GM23338 (cell line): ENCODE measurements at regions not wholly inside any gene's neighbourhood (a gene's known extent, or its start where the extent isn't known, plus 50 kb on each side); places are given as distances from the start of the nearest gene placed in this dataset.

Experiments
- ATAC-seq: fragments of 200-7000 bp; cut with Tn5 transposase; 3 replicates; pipeline ENCODE4 v1.9.1; 2020
- DNase-seq: peaks from one replicate; pipeline ENCODE4 v3.0.0-alpha.2; 2015; ENCODE audit warnings: low spot score
- H2AFZ ChIP-seq: fragments of 200-600 bp; sonication (generic); 2 replicates; pipeline ENCODE4 v1.8.0; 2016; ENCODE audit warnings: antibody characterized with exemption, mild to moderate bottlenecking, moderate library complexity
- H3F3A ChIP-seq: fragments of 200-600 bp; sonication (generic); replicated peaks from 2 replicates; pipeline ENCODE4 v1.8.0; 2017; ENCODE audit warnings: antibody characterized with exemption, mixed run types, low read depth
- H3K27ac ChIP-seq: fragments of 200-600 bp; sonication (generic); 2 replicates; pipeline ENCODE4 v1.6.1; 2016; ENCODE audit warnings: low read depth
- H3K27me3 ChIP-seq: fragments of 200-600 bp; sonication (generic); 2 replicates; pipeline ENCODE4 v1.8.0; 2016; ENCODE audit warnings: mild to moderate bottlenecking, mixed run types, moderate library complexity; ENCODE audit not compliant: insufficient read depth
- H3K36me3 ChIP-seq: fragments of 200-600 bp; sonication (generic); 2 replicates; pipeline ENCODE4 v1.8.0; 2016; ENCODE audit warnings: mild to moderate bottlenecking; ENCODE audit not compliant: insufficient read depth
- H3K4me1 ChIP-seq: fragments of 200-600 bp; sonication (generic); 2 replicates; pipeline ENCODE4 v1.8.0; 2016; ENCODE audit warnings: mild to moderate bottlenecking, moderate library complexity; ENCODE audit not compliant: insufficient read depth
- H3K4me2 ChIP-seq: fragments of 200-600 bp; sonication (generic); 2 replicates; pipeline ENCODE4 v1.7.1; 2017; ENCODE audit warnings: mixed run types
- H3K4me3 ChIP-seq: fragments of 200-600 bp; sonication (generic); 2 replicates; pipeline ENCODE4 v1.6.1; 2016; ENCODE audit warnings: mixed run types
- H3K79me2 ChIP-seq: fragments of 200-600 bp; sonication (generic); replicated peaks from 2 replicates; pipeline ENCODE4 v1.8.0; 2017; ENCODE audit warnings: mild to moderate bottlenecking; ENCODE audit not compliant: insufficient read depth
- H3K9me2 ChIP-seq: fragments of 200-600 bp; sonication (generic); 2 replicates; pipeline ENCODE4 v1.8.0; 2017; ENCODE audit not compliant: insufficient read depth
- H4K20me1 ChIP-seq: fragments of 200-600 bp; sonication (generic); replicated peaks from 2 replicates; pipeline ENCODE4 v1.8.0; 2017; ENCODE audit warnings: mild to moderate bottlenecking; ENCODE audit not compliant: insufficient read depth
- H3K27ac Mint-ChIP-seq: 2 replicates; pipeline ENCODE4 v1.8.0; 2020; ENCODE audit warnings: inconsistent platforms, mild to moderate bottlenecking, moderate library complexity, mixed read lengths
- H3K27me3 Mint-ChIP-seq: 3 replicates; pipeline ENCODE4 v1.8.0; 2022; ENCODE audit warnings: low read depth, mild to moderate bottlenecking, moderate library complexity, mixed read lengths, inconsistent platforms; ENCODE audit not compliant: insufficient read depth, poor library complexity
- H3K36me3 Mint-ChIP-seq: 3 replicates; pipeline ENCODE4 v1.8.0; 2021; ENCODE audit warnings: low read depth, mild to moderate bottlenecking, inconsistent platforms, moderate library complexity, mixed read lengths
- H3K4me1 Mint-ChIP-seq: 3 replicates; pipeline ENCODE4 v1.8.0; 2020; ENCODE audit warnings: mild to moderate bottlenecking, inconsistent platforms, mixed read lengths
- H3K4me3 Mint-ChIP-seq: 3 replicates; pipeline ENCODE4 v1.8.0; 2021; ENCODE audit warnings: moderate library complexity, mild to moderate bottlenecking, inconsistent platforms, mixed read lengths
- H3K9me3 Mint-ChIP-seq: 3 replicates; pipeline ENCODE4 v1.8.0; 2020; ENCODE audit warnings: moderate library complexity, mild to moderate bottlenecking, inconsistent platforms, mixed read lengths
- CREB1 ChIP-seq: fragments of 250-450 bp; sonication (Bioruptor Pico); IDR thresholded peaks from 2 replicates; pipeline ENCODE4 v1.5.0; 2020; ENCODE audit warnings: low read depth, mild to moderate bottlenecking, moderate library complexity
- EZH2 ChIP-seq: fragments of 200-600 bp; sonication (generic); IDR thresholded peaks from one replicate; pipeline ENCODE4 v1.8.0; 2017; ENCODE audit warnings: antibody characterized with exemption, mild to moderate bottlenecking, low read depth; ENCODE audit not compliant: unreplicated experiment
- JUNB ChIP-seq: IDR thresholded peaks from one replicate; pipeline ENCODE4 v1.6.1; 2016; ENCODE audit warnings: antibody characterized with exemption; ENCODE audit not compliant: unreplicated experiment
- NANOG ChIP-seq: IDR thresholded peaks from 2 replicates; pipeline ENCODE4 v1.6.1; 2016; ENCODE audit warnings: antibody characterized with exemption, borderline replicate concordance
- POLR2AphosphoS5 ChIP-seq: IDR thresholded peaks from 2 replicates; pipeline ENCODE4 v1.6.1; 2016; ENCODE audit warnings: antibody characterized with exemption, low read depth
- ZNF114 ChIP-seq: fragments of 250-450 bp; sonication (Bioruptor Pico); IDR thresholded peaks from 2 replicates; pipeline ENCODE4 v1.5.0; 2020; ENCODE audit warnings: mild to moderate bottlenecking, moderate library complexity
- ZNF331 ChIP-seq: fragments of 250-450 bp; sonication (Bioruptor Pico); IDR thresholded peaks from 2 replicates; pipeline ENCODE4 v1.5.0; 2020; ENCODE audit warnings: low read depth, mild to moderate bottlenecking, moderate library complexity
- ZNF462 ChIP-seq: fragments of 250-450 bp; sonication (Bioruptor Pico); IDR thresholded peaks from 2 replicates; pipeline ENCODE4 v1.5.0; 2020; ENCODE audit warnings: mild to moderate bottlenecking, moderate library complexity
- TF ChIP-seq, protein P1 (sequence below): IDR thresholded peaks from one replicate; pipeline ENCODE4 v1.6.1; 2018; ENCODE audit warnings: antibody characterized with exemption; ENCODE audit not compliant: unreplicated experiment
- TF ChIP-seq, protein P2 (sequence below), 2 experiments: fragments of 200-600 bp in 1 of 2; sonication (generic) in 1 of 2; conservative IDR thresholded peaks; 2 replicates each; pipeline versions ENCODE4 v1.5.1 to v1.6.1; 2016 to 2017; ENCODE audit warnings: antibody characterized with exemption in 2 of 2, low read depth in 2 of 2, mild to moderate bottlenecking in 2 of 2, moderate library complexity in 1 of 2

DNA sequence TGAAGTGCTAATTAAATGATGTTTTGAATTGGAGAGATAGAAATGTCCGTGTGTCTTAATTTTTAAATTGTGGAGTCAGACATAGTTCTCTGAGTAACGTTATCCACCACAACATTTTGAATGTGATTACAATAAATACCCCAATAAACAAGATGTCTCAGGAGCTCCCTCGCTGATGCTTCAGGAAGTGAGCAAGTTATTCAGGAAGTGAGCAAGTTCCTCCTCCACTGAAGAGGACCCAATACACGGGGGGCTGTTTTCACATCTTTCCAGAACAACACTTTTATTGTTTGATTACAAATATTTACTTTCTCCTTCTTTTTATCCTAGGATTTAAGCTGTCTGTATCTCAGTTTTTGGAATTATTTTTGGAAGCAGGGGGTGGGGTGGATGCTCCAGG lies 363.8 kb downstream of the LRRC70 start:
- Histone ChIP-seq H3K36me3 (no peaks in the 10 kb centered on the region), H3K4me2 (no peak overlapping the region), H3F3A (no peaks in the 10 kb centered on the region), H3K9me2 (peaks cover 8% of the 10 kb centered on the region; the same call in 1 of the 2 replicates), H3K4me3 (no peak overlapping the region), H3K27ac (no peak overlapping the region), H3K4me1 (peaks cover 9% of the 10 kb centered on the region; the same call in 1 of the 2 replicates), H3K79me2 (no peaks in the 10 kb centered on the region), H2AFZ (no peak overlapping the region), H4K20me1 (no peaks in the 10 kb centered on the region), H3K27me3 (no peaks in the 10 kb centered on the region)
- Mint-ChIP-seq H3K27ac (no peak overlapping the region), H3K4me1 (peaks cover 11% of the 10 kb centered on the region; the same call in 2 of the 3 replicates), H3K27me3 (no peaks in the 10 kb centered on the region), H3K9me3 (no peaks in the 10 kb centered on the region), H3K36me3 (no peaks in the 10 kb centered on the region), H3K4me3 (no peak overlapping the region)
- no peak for DNase-seq
- no peak for ATAC-seq
- no peak for TF ChIP-seq ZNF331 (CRISPR knock-in tag)
- TF ChIP-seq POLR2AphosphoS5: no peak
- TF ChIP-seq, protein P1, sequence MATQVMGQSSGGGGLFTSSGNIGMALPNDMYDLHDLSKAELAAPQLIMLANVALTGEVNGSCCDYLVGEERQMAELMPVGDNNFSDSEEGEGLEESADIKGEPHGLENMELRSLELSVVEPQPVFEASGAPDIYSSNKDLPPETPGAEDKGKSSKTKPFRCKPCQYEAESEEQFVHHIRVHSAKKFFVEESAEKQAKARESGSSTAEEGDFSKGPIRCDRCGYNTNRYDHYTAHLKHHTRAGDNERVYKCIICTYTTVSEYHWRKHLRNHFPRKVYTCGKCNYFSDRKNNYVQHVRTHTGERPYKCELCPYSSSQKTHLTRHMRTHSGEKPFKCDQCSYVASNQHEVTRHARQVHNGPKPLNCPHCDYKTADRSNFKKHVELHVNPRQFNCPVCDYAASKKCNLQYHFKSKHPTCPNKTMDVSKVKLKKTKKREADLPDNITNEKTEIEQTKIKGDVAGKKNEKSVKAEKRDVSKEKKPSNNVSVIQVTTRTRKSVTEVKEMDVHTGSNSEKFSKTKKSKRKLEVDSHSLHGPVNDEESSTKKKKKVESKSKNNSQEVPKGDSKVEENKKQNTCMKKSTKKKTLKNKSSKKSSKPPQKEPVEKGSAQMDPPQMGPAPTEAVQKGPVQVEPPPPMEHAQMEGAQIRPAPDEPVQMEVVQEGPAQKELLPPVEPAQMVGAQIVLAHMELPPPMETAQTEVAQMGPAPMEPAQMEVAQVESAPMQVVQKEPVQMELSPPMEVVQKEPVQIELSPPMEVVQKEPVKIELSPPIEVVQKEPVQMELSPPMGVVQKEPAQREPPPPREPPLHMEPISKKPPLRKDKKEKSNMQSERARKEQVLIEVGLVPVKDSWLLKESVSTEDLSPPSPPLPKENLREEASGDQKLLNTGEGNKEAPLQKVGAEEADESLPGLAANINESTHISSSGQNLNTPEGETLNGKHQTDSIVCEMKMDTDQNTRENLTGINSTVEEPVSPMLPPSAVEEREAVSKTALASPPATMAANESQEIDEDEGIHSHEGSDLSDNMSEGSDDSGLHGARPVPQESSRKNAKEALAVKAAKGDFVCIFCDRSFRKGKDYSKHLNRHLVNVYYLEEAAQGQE: no peak
- no peak for TF ChIP-seq JUNB

DNA sequence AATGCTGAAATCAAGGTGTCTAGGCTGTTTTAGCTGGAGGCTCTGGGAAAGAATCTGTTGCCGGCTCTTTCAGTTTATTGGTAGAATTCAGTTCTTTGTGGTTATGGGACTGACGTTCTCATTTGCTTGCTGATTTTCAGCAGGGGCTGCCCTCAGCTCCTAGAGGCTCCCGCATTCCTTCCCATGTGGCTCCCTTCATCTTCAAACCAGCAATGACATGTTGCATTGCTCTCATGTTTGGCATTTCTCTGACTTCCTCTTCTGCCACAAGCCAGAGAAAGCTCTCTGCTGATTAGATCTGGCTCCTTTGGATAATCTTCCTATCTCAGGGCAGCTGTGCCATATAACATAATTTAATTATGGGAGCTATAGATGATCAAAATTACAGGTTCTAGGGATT lies 360.3 kb downstream of the LRRC70 start:
- Histone ChIP-seq H3F3A (no peaks in the 10 kb centered on the region), H4K20me1 (no peaks in the 10 kb centered on the region), H3K4me3 (no peak overlapping the region), H3K4me1 (peaks cover 9% of the 10 kb centered on the region; the same call in 1 of the 2 replicates), H3K27ac (no peak overlapping the region), H3K36me3 (no peaks in the 10 kb centered on the region), H3K27me3 (no peaks in the 10 kb centered on the region), H2AFZ (peak overlapping the region; percentile 80; the same call in 1 of the 2 replicates), H3K9me2 (peaks cover 8% of the 10 kb centered on the region; the same call in 1 of the 2 replicates), H3K79me2 (no peaks in the 10 kb centered on the region), H3K4me2 (no peak overlapping the region)
- ATAC-seq (peak; percentile 67), DNase-seq (peak; percentile 48)
- Mint-ChIP-seq H3K36me3 (no peaks in the 10 kb centered on the region), H3K9me3 (no peaks in the 10 kb centered on the region), H3K27me3 (no peaks in the 10 kb centered on the region), H3K4me1 (peaks cover 11% of the 10 kb centered on the region; the same call in 2 of the 3 replicates), H3K27ac (no peak overlapping the region), H3K4me3 (no peak overlapping the region)
- TF ChIP-seq ZNF462 (no peak), NANOG (no peak), CREB1 (no peak), JUNB (no peak), ZNF114 (CRISPR knock-in tag) (no peak), EZH2 (no peak)
- TF ChIP-seq, protein P2, sequence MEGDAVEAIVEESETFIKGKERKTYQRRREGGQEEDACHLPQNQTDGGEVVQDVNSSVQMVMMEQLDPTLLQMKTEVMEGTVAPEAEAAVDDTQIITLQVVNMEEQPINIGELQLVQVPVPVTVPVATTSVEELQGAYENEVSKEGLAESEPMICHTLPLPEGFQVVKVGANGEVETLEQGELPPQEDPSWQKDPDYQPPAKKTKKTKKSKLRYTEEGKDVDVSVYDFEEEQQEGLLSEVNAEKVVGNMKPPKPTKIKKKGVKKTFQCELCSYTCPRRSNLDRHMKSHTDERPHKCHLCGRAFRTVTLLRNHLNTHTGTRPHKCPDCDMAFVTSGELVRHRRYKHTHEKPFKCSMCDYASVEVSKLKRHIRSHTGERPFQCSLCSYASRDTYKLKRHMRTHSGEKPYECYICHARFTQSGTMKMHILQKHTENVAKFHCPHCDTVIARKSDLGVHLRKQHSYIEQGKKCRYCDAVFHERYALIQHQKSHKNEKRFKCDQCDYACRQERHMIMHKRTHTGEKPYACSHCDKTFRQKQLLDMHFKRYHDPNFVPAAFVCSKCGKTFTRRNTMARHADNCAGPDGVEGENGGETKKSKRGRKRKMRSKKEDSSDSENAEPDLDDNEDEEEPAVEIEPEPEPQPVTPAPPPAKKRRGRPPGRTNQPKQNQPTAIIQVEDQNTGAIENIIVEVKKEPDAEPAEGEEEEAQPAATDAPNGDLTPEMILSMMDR (conservative IDR thresholded peaks at IDR 0.05; ENCODE audit: low read depth in 2 of 2): no peak
